Activated CD4-positive, alpha-beta T cell treated with anti-CD3 and anti-CD28 coated beads, Interleukin-2, amount 10 ng/mL, durations not matched to agents 24 days and 14 days (primary cell): ENCODE measurements at regions not wholly inside any gene's neighbourhood (a gene's known extent, or its start where the extent isn't known, plus 50 kb on each side); places are given as distances from the start of the nearest gene placed in this dataset.
"Not testable (repeated sequence)": the region's sequence is repeated elsewhere in the genome, so short reads cannot be mapped to it uniquely, and the experiment has no call there.

Experiments used
- DNase-seq: peaks from one replicate; pipeline ENCODE4 v3.0.0; 2022
- H3K27ac Mint-ChIP-seq: one replicate; pipeline ENCODE4 v1.8.0; 2022; ENCODE audit warnings: mild to moderate bottlenecking, mixed read lengths
- H3K27me3 Mint-ChIP-seq: one replicate; pipeline ENCODE4 v1.8.0; 2022; ENCODE audit warnings: mixed read lengths
- H3K36me3 Mint-ChIP-seq: one replicate; pipeline ENCODE4 v1.8.0; 2022; ENCODE audit warnings: low read depth, mild to moderate bottlenecking, mixed read lengths
- H3K4me1 Mint-ChIP-seq: one replicate; pipeline ENCODE4 v1.8.0; 2021; ENCODE audit warnings: mixed read lengths
- H3K4me3 Mint-ChIP-seq: one replicate; pipeline ENCODE4 v1.8.0; 2022; ENCODE audit warnings: mild to moderate bottlenecking, moderate library complexity, mixed read lengths
- H3K9me3 Mint-ChIP-seq: one replicate; pipeline ENCODE4 v1.8.0; 2021; ENCODE audit warnings: mixed read lengths
- intact Hi-C: fragments of 100-400 bp; cut with micrococcal nuclease; formaldehyde crosslinking; loops from one replicate; pipeline ENCODE4 v1.15.1; 2023

- Mint-ChIP-seq H3K27me3 (no peaks in the 10 kb centered on the region), H3K4me1 (no peaks in the 10 kb centered on the region), H3K9me3 (no peaks in the 10 kb centered on the region)
Observed at GRCh38 chr21:28124541-28124940, 868.1 kb downstream of the LTN1 start.

GRCh38 chr21:28118570-28118969 lies 874.1 kb downstream of the LTN1 start:
- DNase-seq = no peak
- H3K4me3 Mint-ChIP-seq = no peak overlapping the region
- H3K27ac Mint-ChIP-seq = no peak overlapping the region
- H3K36me3 Mint-ChIP-seq = no peaks in the 10 kb centered on the region
- peaks cover 7% of the 10 kb centered on the region for H3K9me3 Mint-ChIP-seq
- H3K27me3 Mint-ChIP-seq = no peaks in the 10 kb centered on the region
- intact Hi-C loops = no loop called here
- no peaks in the 10 kb centered on the region for H3K4me1 Mint-ChIP-seq

More at GRCh38 chr21:28124541-28124940, 868.1 kb downstream of the LTN1 start:
- intact Hi-C loops = no loop called here
- no peak overlapping the region for H3K27ac Mint-ChIP-seq
- no peak for DNase-seq
- no peak overlapping the region for H3K4me3 Mint-ChIP-seq
- H3K36me3 Mint-ChIP-seq = no peaks in the 10 kb centered on the region

GRCh38 chr21:28114986-28115385 lies 877.7 kb downstream of the LTN1 start:
- DNase-seq, H3K27me3 Mint-ChIP-seq, H3K4me3 Mint-ChIP-seq, intact Hi-C loops, H3K4me1 Mint-ChIP-seq, H3K27ac Mint-ChIP-seq, H3K36me3 Mint-ChIP-seq, H3K9me3 Mint-ChIP-seq: not testable (repeated sequence)

GRCh38 chr21:28113718-28114117 lies 879.0 kb downstream of the LTN1 start:
- intact Hi-C loops = no loop called here
- no peak overlapping the region for H3K27ac Mint-ChIP-seq
- H3K9me3 Mint-ChIP-seq = peaks cover 7% of the 10 kb centered on the region
- H3K4me1 Mint-ChIP-seq = no peaks in the 10 kb centered on the region
- DNase-seq = no peak
- no peaks in the 10 kb centered on the region for H3K36me3 Mint-ChIP-seq
- no peaks in the 10 kb centered on the region for H3K27me3 Mint-ChIP-seq
- no peak overlapping the region for H3K4me3 Mint-ChIP-seq

GRCh38 chr21:28112511-28112910 lies 880.2 kb downstream of the LTN1 start:
- no peak overlapping the region for H3K4me3 Mint-ChIP-seq
- H3K27me3 Mint-ChIP-seq = no peaks in the 10 kb centered on the region
- H3K36me3 Mint-ChIP-seq = no peaks in the 10 kb centered on the region
- no peak overlapping the region for H3K27ac Mint-ChIP-seq
- no peak for DNase-seq
- intact Hi-C loops = no loop called here
- no peaks in the 10 kb centered on the region for H3K4me1 Mint-ChIP-seq
- H3K9me3 Mint-ChIP-seq = peaks cover 4% of the 10 kb centered on the region

GRCh38 chr21:28111151-28111619 lies 881.5 kb downstream of the LTN1 start:
- no peak for DNase-seq

GRCh38 chr21:28110716-28111115 lies 882.0 kb downstream of the LTN1 start:
- H3K4me3 Mint-ChIP-seq = no peak overlapping the region
- intact Hi-C loops = no loop called here

More at GRCh38 chr21:28111151-28111619, 881.5 kb downstream of the LTN1 start:
- intact Hi-C loops = no loop called here
- no peak overlapping the region for H3K4me3 Mint-ChIP-seq
- H3K27ac Mint-ChIP-seq = no peak overlapping the region
- no peaks in the 10 kb centered on the region for H3K4me1 Mint-ChIP-seq
- peaks cover 4% of the 10 kb centered on the region for H3K9me3 Mint-ChIP-seq
- no peaks in the 10 kb centered on the region for H3K27me3 Mint-ChIP-seq
- H3K36me3 Mint-ChIP-seq = no peaks in the 10 kb centered on the region

GRCh38 chr21:28110074-28110473 lies 882.6 kb downstream of the LTN1 start:
- intact Hi-C loops = no loop called here

More at GRCh38 chr21:28110716-28111115, 882.0 kb downstream of the LTN1 start:
- no peak for DNase-seq
- peaks cover 4% of the 10 kb centered on the region for H3K9me3 Mint-ChIP-seq
- no peak overlapping the region for H3K27ac Mint-ChIP-seq
- H3K4me1 Mint-ChIP-seq = no peaks in the 10 kb centered on the region
- H3K36me3 Mint-ChIP-seq = no peaks in the 10 kb centered on the region
- H3K27me3 Mint-ChIP-seq = no peaks in the 10 kb centered on the region

GRCh38 chr21:28106370-28106890 lies 886.2 kb downstream of the LTN1 start:
- no peaks in the 10 kb centered on the region for H3K9me3 Mint-ChIP-seq
- no peaks in the 10 kb centered on the region for H3K36me3 Mint-ChIP-seq
- no peak overlapping the region for H3K4me3 Mint-ChIP-seq
- intact Hi-C loops = no loop called here
- no peak overlapping the region for H3K27ac Mint-ChIP-seq
- no peaks in the 10 kb centered on the region for H3K4me1 Mint-ChIP-seq
- no peaks in the 10 kb centered on the region for H3K27me3 Mint-ChIP-seq
- no peak for DNase-seq

More at GRCh38 chr21:28110074-28110473, 882.6 kb downstream of the LTN1 start:
- Mint-ChIP-seq H3K4me3 (no peak overlapping the region), H3K27me3 (no peaks in the 10 kb centered on the region), H3K4me1 (no peaks in the 10 kb centered on the region), H3K9me3 (peaks cover 3% of the 10 kb centered on the region), H3K27ac (no peak overlapping the region), H3K36me3 (no peaks in the 10 kb centered on the region)
- DNase-seq = no peak

- H3K27me3 Mint-ChIP-seq = no peaks in the 10 kb centered on the region
- H3K4me3 Mint-ChIP-seq = no peak overlapping the region
- no peaks in the 10 kb centered on the region for H3K4me1 Mint-ChIP-seq
- no peak overlapping the region for H3K27ac Mint-ChIP-seq
- intact Hi-C loops = no loop called here
- H3K36me3 Mint-ChIP-seq = no peaks in the 10 kb centered on the region
- DNase-seq = no peak
- no peaks in the 10 kb centered on the region for H3K9me3 Mint-ChIP-seq
Observed at GRCh38 chr21:28104346-28104745, 888.3 kb downstream of the LTN1 start.

- intact Hi-C loops = no loop called here
- no peak overlapping the region for H3K27ac Mint-ChIP-seq
- no peaks in the 10 kb centered on the region for H3K9me3 Mint-ChIP-seq
Observed at GRCh38 chr21:28100366-28100765, 892.3 kb downstream of the LTN1 start.

GRCh38 chr21:28099001-28099705 lies 893.5 kb downstream of the LTN1 start:
- Mint-ChIP-seq H3K27ac (no peak overlapping the region), H3K4me1 (no peaks in the 10 kb centered on the region), H3K9me3 (no peaks in the 10 kb centered on the region), H3K36me3 (no peaks in the 10 kb centered on the region), H3K4me3 (no peak overlapping the region), H3K27me3 (no peaks in the 10 kb centered on the region)
- intact Hi-C loops = no loop called here
- no peak for DNase-seq

More at GRCh38 chr21:28100366-28100765, 892.3 kb downstream of the LTN1 start:
- no peak for DNase-seq
- Mint-ChIP-seq H3K36me3 (no peaks in the 10 kb centered on the region), H3K4me3 (no peak overlapping the region), H3K4me1 (no peaks in the 10 kb centered on the region), H3K27me3 (no peaks in the 10 kb centered on the region)

GRCh38 chr21:28091466-28091865 lies 901.2 kb downstream of the LTN1 start:
- H3K27ac Mint-ChIP-seq = no peak overlapping the region
- intact Hi-C loops = no loop called here
- no peak for DNase-seq
- H3K27me3 Mint-ChIP-seq = no peaks in the 10 kb centered on the region
- no peaks in the 10 kb centered on the region for H3K9me3 Mint-ChIP-seq
- no peaks in the 10 kb centered on the region for H3K4me1 Mint-ChIP-seq
- H3K36me3 Mint-ChIP-seq = no peaks in the 10 kb centered on the region
- no peak overlapping the region for H3K4me3 Mint-ChIP-seq

- Mint-ChIP-seq H3K27me3 (no peaks in the 10 kb centered on the region), H3K27ac (no peak overlapping the region), H3K4me3 (no peak overlapping the region), H3K4me1 (no peaks in the 10 kb centered on the region), H3K36me3 (no peaks in the 10 kb centered on the region), H3K9me3 (no peaks in the 10 kb centered on the region)
- DNase-seq = no peak
- intact Hi-C loops = no loop called here
Observed at GRCh38 chr21:28090546-28090945, 902.1 kb downstream of the LTN1 start.
